B cell (primary cell): ENCODE measurements at regions not wholly inside any gene's neighbourhood (a gene's known extent, or its start where the extent isn't known, plus 50 kb on each side); places are given as distances from the start of the nearest gene placed in this dataset.

Experiments used
- ATAC-seq: fragments of 200-7000 bp; cut with Tn5 transposase; one replicate; pipeline ENCODE4 v1.10.0; 2021; ENCODE audit warnings: low read depth, mild to moderate bottlenecking, moderate number of reproducible peaks, moderate library complexity
- CTCF ChIA-PET: fragments of 350-600 bp; sonication (Branson Sonifier 250); formaldehyde crosslinking; loops from one replicate; lab custom pipeline; 2021; ENCODE audit warnings: antibody characterized with exemption, inconsistent platforms; lab: Charles Lee
- POLR2A ChIA-PET: fragments of 350-600 bp; sonication (Branson Sonifier 250); formaldehyde crosslinking; loops from one replicate; lab custom pipeline; 2021; ENCODE audit warnings: antibody characterized with exemption; lab: Charles Lee
- DNase-seq: peaks from one replicate; pipeline ENCODE4 v3.0.0; 2013
- H2AFZ ChIP-seq: 2 replicates; pipeline ENCODE4 v1.6.1; 2012; ENCODE audit warnings: mild to moderate bottlenecking, low read depth, low read length; ENCODE audit not compliant: insufficient read depth, poor library complexity, severe bottlenecking
- H3K27ac ChIP-seq, 2 donors: 1 replicate in 1 of 2; 2 replicates in 1 of 2; pipeline ENCODE4 v1.5.1; 2012 to 2013; ENCODE audit warnings: low read length in 2 of 2, mild to moderate bottlenecking in 2 of 2, moderate library complexity in 1 of 2
- H3K27me3 ChIP-seq, 4 experiments: fragments of 200-600 bp in 1 of 4; sonication (generic) in 1 of 4; replicated peaks in 1 of 4; 1 replicate in 2 of 4; 2 replicates in 2 of 4; pipeline versions ENCODE4 v1.6.1 to v1.7.0; 2013 to 2016; ENCODE audit warnings: low read length in 3 of 4, mild to moderate bottlenecking in 2 of 4, mixed read lengths in 1 of 4, moderate library complexity in 1 of 4; ENCODE audit not compliant: insufficient read depth in 4 of 4, control insufficient read depth in 3 of 4; ENCODE audit errors: control extremely low read depth in 1 of 4
- H3K36me3 ChIP-seq, 2 experiments: replicated peaks in 1 of 2; 1 replicate in 1 of 2; 2 replicates in 1 of 2; pipeline versions ENCODE4 v1.6.1 to v1.7.1; 2013; ENCODE audit warnings: low read length in 1 of 2; ENCODE audit not compliant: insufficient read depth in 2 of 2, control insufficient read depth in 1 of 2; ENCODE audit errors: control extremely low read depth in 1 of 2, extremely low read depth in 1 of 2
- H3K4me1 ChIP-seq, 2 donors: fragments of 200-600 bp in 1 of 2; sonication (generic) in 1 of 2; 1 replicate in 1 of 2; 2 replicates in 1 of 2; pipeline versions ENCODE4 v1.5.1 to v1.6.1; 2013 to 2017; ENCODE audit warnings: low read length in 2 of 2; ENCODE audit not compliant: control insufficient read depth in 2 of 2, insufficient read depth in 2 of 2
- H3K4me2 ChIP-seq: replicated peaks from 2 replicates; pipeline ENCODE3; 2012; ENCODE audit warnings: mild to moderate bottlenecking, low read depth, low read length; ENCODE audit not compliant: poor library complexity, severe bottlenecking
- H3K4me3 ChIP-seq, 5 experiments: fragments of 200-600 bp in 1 of 5; sonication (generic) in 1 of 5; 1 replicate in 3 of 5; 2 replicates in 2 of 5; pipeline versions ENCODE4 v1.5.1 to v1.7.0; 2011 to 2016; ENCODE audit warnings: low read length in 4 of 5, mild to moderate bottlenecking in 4 of 5, low read depth in 2 of 5, control low read depth in 1 of 5, moderate library complexity in 1 of 5; ENCODE audit not compliant: insufficient read depth in 1 of 5; ENCODE audit errors: control extremely low read depth in 1 of 5, extremely low read depth in 1 of 5
- H3K79me2 ChIP-seq: fragments of 200-600 bp; sonication (generic); one replicate; pipeline ENCODE4 v1.6.0; 2016; ENCODE audit warnings: low read length; ENCODE audit not compliant: control insufficient read depth, insufficient read depth
- H3K9ac ChIP-seq: fragments of 200-600 bp; sonication (generic); 2 replicates; pipeline ENCODE4 v1.6.1; 2017; ENCODE audit warnings: mild to moderate bottlenecking, low read length, moderate library complexity
- H3K9me3 ChIP-seq, 3 donors: one replicate each; pipeline versions ENCODE4 v1.6.1 to v1.7.1; 2013; ENCODE audit warnings: low read length in 2 of 3; ENCODE audit not compliant: control insufficient read depth in 2 of 3, insufficient read depth in 1 of 3; ENCODE audit errors: control extremely low read depth in 1 of 3
- H4K20me1 ChIP-seq: 2 replicates; pipeline ENCODE4 v1.6.0; 2012; ENCODE audit warnings: mild to moderate bottlenecking, low read length; ENCODE audit not compliant: insufficient read depth, control insufficient read depth, poor library complexity, severe bottlenecking
- H3K27ac Mint-ChIP-seq: one replicate; pipeline ENCODE4 v1.8.0; 2021; ENCODE audit warnings: mixed read lengths
- H3K27me3 Mint-ChIP-seq: one replicate; pipeline ENCODE4 v1.8.0; 2021; ENCODE audit warnings: mixed read lengths
- H3K4me1 Mint-ChIP-seq: one replicate; pipeline ENCODE4 v1.8.0; 2021; ENCODE audit warnings: mixed read lengths
- H3K4me3 Mint-ChIP-seq: one replicate; pipeline ENCODE4 v1.8.0; 2021; ENCODE audit warnings: mixed read lengths
- H3K9me3 Mint-ChIP-seq: one replicate; pipeline ENCODE4 v1.8.0; 2022; ENCODE audit warnings: mixed read lengths; ENCODE audit not compliant: insufficient read depth
- CTCF ChIP-seq: fragments of 200-600 bp; IDR thresholded peaks from one replicate; pipeline ENCODE4 v1.8.0; 2022; ENCODE audit warnings: antibody characterized with exemption, mild to moderate bottlenecking
- EZH2 ChIP-seq: IDR thresholded peaks from 2 replicates; pipeline ENCODE4 v1.6.1; 2012; ENCODE audit warnings: borderline replicate concordance, low read depth, mild to moderate bottlenecking, moderate library complexity, low read length; ENCODE audit not compliant: insufficient read depth, poor library complexity, severe bottlenecking
- WGBS: methylation state at CpG from one replicate; pipeline ENCODE4 v1.1.5; 2013; ENCODE audit warnings: missing lambda C conversion rate; ENCODE audit not compliant: insufficient coverage; 5-methylcytosine and 5-hydroxymethylcytosine counted together
- intact Hi-C: fragments of 100-400 bp; cut with micrococcal nuclease; formaldehyde crosslinking; loops from one replicate; pipeline ENCODE4 v1.10.0; 2022

DNA sequence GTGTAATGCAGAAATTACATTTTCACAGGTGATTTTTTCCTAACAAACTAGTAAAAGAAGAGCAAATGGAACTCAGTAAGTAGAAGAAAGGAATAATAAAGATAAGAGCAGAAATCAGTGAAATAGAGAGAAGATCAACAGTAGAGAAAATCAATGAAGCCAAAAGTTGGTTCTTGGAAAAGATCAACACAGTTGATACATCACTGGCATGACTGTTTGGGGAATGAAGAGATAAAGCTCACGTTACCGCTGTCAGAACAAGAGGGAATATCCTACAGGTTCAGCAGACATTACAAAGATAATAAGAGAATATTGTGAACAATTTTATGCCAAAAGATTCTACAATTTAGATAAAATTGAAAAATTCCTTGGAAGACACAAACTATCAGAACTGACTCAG lies 146.4 kb downstream of the ACTR3B start:
- Mint-ChIP-seq H3K27ac (no peak overlapping the region), H3K27me3 (no peaks in the 10 kb centered on the region), H3K4me3 (no peak overlapping the region), H3K9me3 (no peaks in the 10 kb centered on the region), H3K4me1 (no peaks in the 10 kb centered on the region)
- H4K20me1 ChIP-seq = no peaks in the 10 kb centered on the region
- CTCF ChIA-PET = no interaction called here
- no peak overlapping the region for H3K4me2 ChIP-seq
- no peak for TF ChIP-seq EZH2
- TF ChIP-seq CTCF = no peak
- H2AFZ ChIP-seq = no peak overlapping the region
- WGBS = no CpG with 5 or more reads among the region's 2 CpGs
- H3K4me3 ChIP-seq = no peak overlapping the region
- H3K27ac ChIP-seq = no peak overlapping the region
- no peaks in the 10 kb centered on the region for H3K27me3 ChIP-seq
- H3K9me3 ChIP-seq = no peaks in the 10 kb centered on the region
- H3K9ac ChIP-seq = no peak overlapping the region
- intact Hi-C loops = no loop called here
- H3K36me3 ChIP-seq = no peaks in the 10 kb centered on the region
- no peak for ATAC-seq
- no peak for DNase-seq
- POLR2A ChIA-PET = no interaction called here
- no peaks in the 10 kb centered on the region for H3K79me2 ChIP-seq
- H3K4me1 ChIP-seq = no peaks in the 10 kb centered on the region

DNA sequence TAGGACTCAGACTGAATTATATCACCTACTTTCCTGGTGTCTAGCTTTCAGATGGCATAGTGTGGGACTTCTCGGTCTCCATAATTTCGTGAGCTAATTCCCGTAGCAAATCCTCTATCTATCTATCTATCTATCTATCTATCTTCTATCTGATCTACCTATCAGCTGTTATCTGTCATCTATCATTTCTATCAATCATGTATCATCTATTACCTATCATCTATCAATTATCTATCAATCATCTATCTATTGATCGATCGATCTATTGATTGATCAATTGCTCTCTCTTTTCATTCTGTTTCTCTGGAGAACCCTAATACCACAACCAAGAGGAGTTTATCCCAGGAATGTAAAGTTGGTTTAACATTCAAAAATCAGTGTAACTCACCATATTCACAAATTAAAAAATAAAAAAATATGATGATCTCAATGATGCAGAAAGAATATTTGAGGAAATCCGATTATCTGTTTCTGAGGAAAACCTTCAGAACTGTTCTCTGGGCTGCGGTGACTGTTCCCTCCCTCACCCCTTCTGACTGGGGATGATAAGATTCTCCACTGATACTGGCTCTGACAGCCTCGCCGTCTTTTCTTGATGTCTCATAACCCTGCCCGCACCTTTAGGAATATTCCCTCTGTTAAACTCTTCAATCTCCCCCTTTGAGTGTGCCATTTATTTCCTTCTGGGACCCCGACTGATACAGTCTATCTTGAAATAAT lies 147.7 kb downstream of the ACTR3B start:
- Mint-ChIP-seq H3K9me3 (no peaks in the 10 kb centered on the region), H3K27me3 (no peaks in the 10 kb centered on the region), H3K4me3 (no peak overlapping the region), H3K27ac (no peak overlapping the region), H3K4me1 (no peaks in the 10 kb centered on the region)
- Histone ChIP-seq H3K4me1 (no peaks in the 10 kb centered on the region), H3K79me2 (no peaks in the 10 kb centered on the region), H3K4me3 (no peak overlapping the region), H3K27me3 (no peaks in the 10 kb centered on the region), H3K4me2 (no peak overlapping the region), H3K9ac (no peak overlapping the region), H3K27ac (no peak overlapping the region), H4K20me1 (no peaks in the 10 kb centered on the region), H3K9me3 (no peaks in the 10 kb centered on the region), H2AFZ (no peak overlapping the region), H3K36me3 (no peaks in the 10 kb centered on the region)
- ATAC-seq (no peak), DNase-seq (no peak)
- WGBS = 93% methylated on average over 6 of the region's 11 CpGs
- TF ChIP-seq EZH2 (no peak), CTCF (no peak)
- CTCF ChIA-PET = no interaction called here
- intact Hi-C loops = no loop called here
- POLR2A ChIA-PET = no interaction called here
